HG03103 (cell line): ENCODE measurements at regions not wholly inside any gene's neighbourhood (a gene's known extent, or its start where the extent isn't known, plus 50 kb on each side); places are given as distances from the start of the nearest gene placed in this dataset.
A peak's percentile ranks its signal among the peaks of the same experiment; 100 is the strongest.

ENCODE experiments used
- ATAC-seq: cut with Tn5 transposase; IDR thresholded peaks from one replicate; pipeline ENCODE4 v1.9.1; 2021; ENCODE audit warnings: low read depth; ENCODE audit not compliant: unreplicated experiment

DNA sequence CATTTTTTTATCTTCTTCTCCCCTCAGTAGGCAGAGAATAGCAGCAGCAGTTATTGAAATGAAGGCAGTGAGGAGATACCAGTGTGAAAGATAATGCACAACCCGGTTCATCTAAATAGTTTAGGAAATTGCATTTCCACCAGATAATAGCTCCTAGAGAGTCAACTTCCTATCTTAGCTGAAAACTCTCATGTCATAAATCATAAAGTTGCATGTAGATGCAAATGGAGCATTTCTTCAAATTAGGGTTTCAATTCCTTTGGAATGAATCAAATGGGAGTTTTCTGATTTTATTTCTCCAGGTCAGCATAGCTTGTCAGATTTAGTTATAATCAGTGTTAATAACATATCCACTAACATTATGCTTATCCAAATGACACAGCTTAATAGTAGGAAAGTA is 335.3 kb downstream of the CNTNAP4 start:
- ATAC-seq: no peak

DNA sequence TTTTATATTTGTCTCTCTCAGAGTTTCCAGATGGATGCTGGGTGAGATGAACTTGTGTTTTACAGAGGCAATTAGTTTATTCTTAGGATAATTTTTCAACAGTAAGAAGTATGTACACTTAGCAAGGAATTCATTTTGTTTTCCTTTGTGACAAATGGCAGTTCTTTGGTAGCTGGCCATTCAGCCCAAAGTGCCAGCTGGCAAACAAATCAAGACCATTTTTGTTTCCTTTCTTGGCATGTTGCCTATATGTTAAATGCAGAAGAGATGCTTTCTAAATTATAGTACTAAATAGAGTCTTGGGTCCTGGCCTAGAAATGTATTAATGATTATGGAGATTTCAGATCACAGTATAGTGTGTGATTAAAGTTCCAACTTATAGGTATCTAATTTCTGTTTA is 337.1 kb downstream of the CNTNAP4 start:
- ATAC-seq: no peak

- no peak for ATAC-seq
Observed at GRCh38 chr16:76622876-76623275, 345.7 kb downstream of the CNTNAP4 start.

- no peak for ATAC-seq
Observed at GRCh38 chr16:76634847-76635697, 357.9 kb downstream of the CNTNAP4 start.

- no peak for ATAC-seq
Observed at GRCh38 chr16:76639685-76640289, 362.6 kb downstream of the CNTNAP4 start.

GRCh38 chr16:76650582-76650981 is 373.4 kb downstream of the CNTNAP4 start:
- ATAC-seq: no peak

DNA sequence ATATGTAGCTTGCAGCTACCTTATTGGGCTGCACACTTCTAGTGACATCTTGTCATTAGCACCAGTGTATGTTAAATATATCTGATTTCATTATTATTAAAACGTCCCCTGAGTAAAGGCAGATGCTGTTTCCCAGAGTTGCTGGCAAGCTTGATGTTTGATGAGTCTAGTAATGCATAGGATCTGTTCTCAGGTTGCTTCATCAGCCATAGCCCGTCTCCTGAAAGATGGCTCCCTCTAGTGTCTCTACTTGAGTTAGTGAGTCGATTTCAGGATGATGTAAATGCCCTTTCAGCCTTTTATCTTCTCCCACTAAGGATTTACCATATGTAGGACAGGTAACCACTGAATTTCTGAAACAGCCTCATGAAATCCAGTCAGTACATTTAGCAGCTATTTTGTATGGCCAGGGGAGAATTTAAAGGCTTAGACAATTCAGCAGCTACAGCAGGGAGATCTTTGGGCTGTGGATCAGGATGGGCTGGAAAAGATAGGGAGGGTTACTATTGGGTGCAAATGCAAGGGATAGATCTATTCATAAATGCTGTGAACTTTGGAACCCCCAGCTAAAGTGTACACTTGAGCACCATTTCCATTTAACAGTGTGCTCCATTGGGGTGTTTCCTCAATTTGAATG is 376.3 kb downstream of the CNTNAP4 start:
- peak; percentile 75 for ATAC-seq

GRCh38 chr16:76654088-76654820 is 377.1 kb downstream of the CNTNAP4 start:
- ATAC-seq: no peak

- no peak for ATAC-seq
Observed at GRCh38 chr16:76656994-76657393, 379.8 kb downstream of the CNTNAP4 start.

DNA sequence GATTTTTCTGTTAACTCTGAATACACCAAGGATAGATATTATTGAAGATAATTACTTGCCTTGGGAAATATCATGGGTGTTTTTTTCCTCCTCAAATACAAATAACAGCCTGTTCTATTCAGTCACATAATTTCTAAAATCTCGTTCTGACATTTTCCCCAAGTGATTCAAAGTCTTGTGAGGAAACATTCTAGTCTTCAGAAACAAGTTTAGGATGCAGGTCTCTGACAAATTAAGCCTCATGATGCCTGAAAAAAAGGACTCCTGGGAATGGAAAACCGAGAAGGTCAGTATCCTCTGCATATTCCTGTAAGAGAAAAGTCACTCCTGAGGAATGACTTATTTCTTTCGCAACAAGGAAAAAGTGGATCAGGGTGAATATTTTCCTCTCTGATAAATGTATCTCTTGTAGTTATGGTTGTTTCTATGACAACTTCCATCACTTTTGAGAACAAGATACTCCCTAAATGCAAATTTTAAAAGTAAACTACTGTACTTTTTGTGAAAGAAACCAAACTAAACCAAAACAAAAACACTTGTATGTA is 384.6 kb downstream of the CNTNAP4 start:
- no peak for ATAC-seq

DNA sequence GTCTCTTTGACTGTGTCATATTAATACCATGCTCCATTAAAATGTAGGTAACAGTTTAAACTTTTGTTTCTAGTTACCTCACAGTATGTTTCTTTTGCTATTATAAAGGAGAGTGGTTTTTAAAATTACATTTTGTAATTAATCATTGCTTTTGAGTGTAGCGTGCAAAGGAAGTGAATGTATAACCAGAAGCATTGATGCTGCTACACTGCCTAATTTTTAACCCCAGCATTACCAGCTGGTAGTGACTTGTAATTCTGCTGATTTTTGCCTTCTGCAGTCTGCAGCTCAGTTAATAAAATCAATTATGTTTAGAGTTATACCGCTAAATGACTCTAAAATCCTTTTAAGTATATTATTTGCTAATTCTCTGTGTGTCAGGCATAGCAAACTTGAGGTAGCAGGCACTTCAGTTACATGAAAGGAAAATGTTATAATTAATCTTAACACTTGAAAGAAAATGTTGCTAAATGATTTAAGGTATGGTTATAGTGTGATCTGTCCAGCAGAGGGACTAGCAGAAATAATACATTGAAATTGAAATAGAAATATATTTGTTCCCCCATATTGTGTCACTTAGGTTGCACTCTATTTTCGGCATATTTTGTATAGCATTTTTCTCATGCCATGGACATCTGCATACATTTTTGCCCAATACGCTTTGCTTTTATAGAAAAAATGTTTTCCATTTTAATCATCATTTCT is 388.5 kb downstream of the CNTNAP4 start:
- ATAC-seq: no peak

GRCh38 chr16:76668207-76668725 is 391.1 kb downstream of the CNTNAP4 start:
- no peak for ATAC-seq

DNA sequence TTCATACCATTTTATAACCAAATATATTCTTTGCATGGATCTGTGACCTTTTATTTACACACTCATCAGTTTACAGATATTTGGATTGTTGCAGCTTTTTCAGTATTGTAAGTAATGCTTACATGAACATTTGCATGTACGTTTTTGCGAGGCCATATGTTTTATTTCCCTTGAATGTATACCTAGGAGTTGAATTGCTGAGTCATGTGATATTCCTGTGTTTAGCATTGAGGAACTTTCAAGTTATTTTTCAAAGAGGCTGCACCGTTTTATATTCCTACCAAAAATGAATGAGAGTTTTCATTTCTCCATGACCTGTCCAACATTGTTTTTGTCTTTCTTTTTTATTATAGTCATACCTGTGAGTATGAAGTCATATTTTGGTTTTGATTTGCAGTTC is 392.1 kb downstream of the CNTNAP4 start:
- no peak for ATAC-seq

DNA sequence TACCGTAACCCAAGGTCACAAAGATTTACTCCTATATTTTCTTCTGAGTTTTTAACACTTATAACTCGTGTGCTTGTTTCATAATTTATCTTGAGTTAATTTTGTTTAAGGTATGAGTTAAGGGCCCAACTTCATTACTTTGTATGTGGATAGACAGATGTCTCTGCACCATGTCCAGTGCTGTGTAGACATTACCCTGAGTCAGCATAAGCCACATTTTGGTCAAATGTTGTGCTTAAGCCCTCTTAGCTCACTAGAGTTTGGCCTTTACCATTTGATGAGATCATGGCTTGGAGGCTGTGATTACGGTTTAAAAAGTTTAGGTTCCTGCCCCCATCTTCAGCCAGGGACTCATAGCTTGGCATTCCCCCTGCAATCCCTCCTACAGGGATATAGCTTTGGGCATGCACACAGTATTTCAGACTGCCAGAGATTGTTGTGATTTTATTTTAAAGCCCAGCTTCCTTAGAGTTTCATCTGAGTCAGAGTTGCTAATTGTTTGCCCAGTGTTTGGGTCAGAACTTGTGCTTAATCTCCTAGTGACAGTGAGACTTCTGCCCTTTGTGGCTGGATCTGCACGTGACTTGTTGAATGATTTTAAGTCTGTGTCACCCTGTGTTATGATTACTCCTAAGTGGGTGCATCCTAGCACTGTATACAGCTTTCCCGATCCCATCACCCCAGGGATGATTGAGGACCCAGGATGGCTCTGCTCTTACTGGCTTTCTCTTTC is 393.1 kb downstream of the CNTNAP4 start:
- no peak for ATAC-seq

GRCh38 chr16:76676356-76676755 is 399.2 kb downstream of the CNTNAP4 start:
- no peak for ATAC-seq

DNA sequence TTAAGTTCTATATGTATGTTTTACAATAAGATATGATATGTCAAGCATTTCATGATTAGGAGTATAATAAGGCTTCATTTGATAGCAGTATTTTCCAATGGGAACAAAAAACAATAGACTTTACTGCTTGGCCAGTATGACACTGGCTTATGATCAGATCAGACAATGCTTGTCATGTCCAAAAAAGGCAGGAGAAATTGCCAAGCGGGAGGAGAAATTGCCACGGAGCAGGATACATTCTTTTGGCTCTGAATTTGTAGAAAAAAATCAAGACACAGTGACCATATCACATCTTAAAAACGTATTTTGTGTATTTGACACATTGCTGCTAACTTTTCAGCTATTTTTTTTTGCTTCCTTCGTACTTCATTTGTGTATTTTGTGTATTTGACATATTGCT is 404.1 kb downstream of the CNTNAP4 start:
- ATAC-seq: no peak

DNA sequence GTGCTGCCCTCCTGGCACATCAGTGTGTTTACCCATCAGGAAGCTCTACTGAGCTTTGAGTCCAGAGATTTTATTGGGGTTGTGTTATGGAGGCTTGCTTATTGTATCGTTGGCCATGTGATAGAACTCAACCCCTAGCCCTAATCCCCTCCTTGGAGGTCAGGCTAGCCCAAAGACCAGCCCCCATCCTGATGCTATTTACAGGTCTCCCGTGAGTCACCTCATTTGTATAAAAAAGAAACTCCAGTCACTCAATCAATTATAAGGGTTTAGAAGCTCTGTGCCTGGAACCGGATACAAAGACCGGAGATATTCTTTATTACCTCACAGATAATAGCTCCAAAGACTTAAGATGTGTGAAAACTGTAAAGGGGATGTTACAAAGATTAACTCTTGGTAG is 405.9 kb downstream of the CNTNAP4 start:
- no peak for ATAC-seq

- ATAC-seq: no peak
Observed at GRCh38 chr16:76696876-76697275, 419.7 kb downstream of the CNTNAP4 start.

DNA sequence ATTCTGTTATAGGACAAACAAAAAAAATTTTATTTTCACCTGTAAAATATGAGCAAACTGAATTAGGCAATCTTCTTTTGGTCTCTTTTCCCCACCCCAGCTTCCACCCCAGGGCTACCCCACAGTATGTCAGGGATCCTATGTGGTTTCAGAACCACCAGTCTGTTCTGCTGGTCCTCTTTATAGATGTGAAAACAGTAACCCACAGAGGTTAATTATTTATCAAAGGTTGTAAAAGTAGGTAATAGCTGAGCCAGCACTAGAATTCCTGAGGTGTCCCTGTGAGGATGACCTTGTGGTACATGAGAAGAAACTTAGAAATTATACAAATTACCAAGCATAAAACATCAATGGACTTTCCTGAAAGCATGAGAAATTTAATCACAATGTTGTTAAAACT is 428.7 kb downstream of the CNTNAP4 start:
- ATAC-seq: no peak
